Neural progenitor cell (in vitro differentiated cells): ENCODE measurements at regions not wholly inside any gene's neighbourhood (a gene's known extent, or its start where the extent isn't known, plus 50 kb on each side); places are given as distances from the start of the nearest gene placed in this dataset.
"Not testable (repeated sequence)": the region's sequence is repeated elsewhere in the genome, so short reads cannot be mapped to it uniquely, and the experiment has no call there.

Source experiments
- DNase-seq: peaks from one replicate; pipeline ENCODE4 v3.0.0-alpha.2; 2016; ENCODE audit warnings: low spot score
- H2AFZ ChIP-seq: fragments of 200-600 bp; sonication (generic); replicated peaks from 2 replicates; pipeline ENCODE4 v1.6.1; 2016; ENCODE audit warnings: antibody characterized with exemption
- H3F3A ChIP-seq: fragments of 200-600 bp; sonication (generic); 2 replicates; pipeline ENCODE4 v1.6.1; 2016; ENCODE audit warnings: antibody characterized with exemption, low read depth
- H3K27ac ChIP-seq: fragments of 200-600 bp; sonication (generic); 2 replicates; pipeline ENCODE4 v1.5.1; 2016; ENCODE audit warnings: mild to moderate bottlenecking
- H3K27me3 ChIP-seq: fragments of 200-600 bp; sonication (generic); 2 replicates; pipeline ENCODE4 v1.6.1; 2016; ENCODE audit warnings: mild to moderate bottlenecking, moderate library complexity
- H3K36me3 ChIP-seq: fragments of 200-600 bp; sonication (generic); 2 replicates; pipeline ENCODE4 v1.5.1; 2016
- H3K4me1 ChIP-seq: fragments of 200-600 bp; sonication (generic); 2 replicates; pipeline ENCODE4 v1.6.1; 2016; ENCODE audit warnings: mixed run types
- H3K4me2 ChIP-seq: fragments of 200-600 bp; sonication (generic); 2 replicates; pipeline ENCODE4 v1.6.1; 2016
- H3K4me3 ChIP-seq: fragments of 200-600 bp; sonication (generic); 2 replicates; pipeline ENCODE4 v1.5.1; 2016
- H3K79me2 ChIP-seq: fragments of 200-600 bp; sonication (generic); 2 replicates; pipeline ENCODE4 v1.6.1; 2016; ENCODE audit warnings: low read depth
- H3K9ac ChIP-seq: fragments of 200-600 bp; sonication (generic); 2 replicates; pipeline ENCODE4 v1.6.1; 2016
- H3K9me3 ChIP-seq: fragments of 200-600 bp; sonication (generic); 2 replicates; pipeline ENCODE4 v1.5.1; 2016; ENCODE audit warnings: low read depth
- H4K20me1 ChIP-seq: fragments of 200-600 bp; sonication (generic); 2 replicates; pipeline ENCODE4 v1.6.1; 2016; ENCODE audit warnings: low read depth
- H3K27ac Mint-ChIP-seq: 3 replicates; pipeline ENCODE4 v1.8.0; 2021; ENCODE audit warnings: mixed read lengths
- H3K27me3 Mint-ChIP-seq: 2 replicates; pipeline ENCODE4 v1.8.0; 2022; ENCODE audit warnings: low read depth, mild to moderate bottlenecking, inconsistent platforms, moderate library complexity, mixed read lengths; ENCODE audit not compliant: insufficient read depth
- H3K36me3 Mint-ChIP-seq: 3 replicates; pipeline ENCODE4 v1.8.0; 2021; ENCODE audit warnings: mixed read lengths
- H3K4me1 Mint-ChIP-seq: 3 replicates; pipeline ENCODE4 v1.8.0; 2021; ENCODE audit warnings: mixed read lengths
- H3K4me3 Mint-ChIP-seq: 3 replicates; pipeline ENCODE4 v1.8.0; 2021; ENCODE audit warnings: mild to moderate bottlenecking, moderate library complexity, mixed read lengths
- H3K9me3 Mint-ChIP-seq: 3 replicates; pipeline ENCODE4 v1.8.0; 2020; ENCODE audit warnings: mixed read lengths
- EZH2 ChIP-seq: fragments of 200-600 bp; sonication (generic); IDR thresholded peaks from 2 replicates; pipeline ENCODE4 v1.6.1; 2017; ENCODE audit warnings: antibody characterized with exemption, mild to moderate bottlenecking, moderate library complexity
- EZH2phosphoT487 ChIP-seq: fragments of 200-600 bp; sonication (generic); IDR thresholded peaks from 2 replicates; pipeline ENCODE4 v1.6.1; 2017; ENCODE audit warnings: antibody characterized with exemption
- TF ChIP-seq, protein P1 (sequence below): fragments of 200-600 bp; sonication (generic); IDR thresholded peaks from 2 replicates; pipeline ENCODE4 v1.5.1; 2017; ENCODE audit warnings: antibody characterized with exemption, mild to moderate bottlenecking

GRCh38 chrX:2554891-2555290, 54.1 kb upstream of the DHRSX start:
- Histone ChIP-seq H3K9ac (no peak overlapping the region), H3K27ac (no peak overlapping the region), H3K36me3 (no peaks in the 10 kb centered on the region), H3K4me2 (no peak overlapping the region), H2AFZ (no peak overlapping the region), H4K20me1 (no peaks in the 10 kb centered on the region), H3K9me3 (no peaks in the 10 kb centered on the region), H3K4me3 (no peak overlapping the region), H3K4me1 (peaks cover 13% of the 10 kb centered on the region), H3K79me2 (no peaks in the 10 kb centered on the region), H3K27me3 (no peaks in the 10 kb centered on the region), H3F3A (no peaks in the 10 kb centered on the region)
- no peak overlapping the region for H3K4me3 Mint-ChIP-seq
- H3K9me3 Mint-ChIP-seq = peaks cover 16% of the 10 kb centered on the region
- DNase-seq = no peak
- peaks cover 15% of the 10 kb centered on the region for H3K4me1 Mint-ChIP-seq
- peaks cover 6% of the 10 kb centered on the region for H3K27me3 Mint-ChIP-seq
- no peak for TF ChIP-seq EZH2phosphoT487
- TF ChIP-seq, protein P1, sequence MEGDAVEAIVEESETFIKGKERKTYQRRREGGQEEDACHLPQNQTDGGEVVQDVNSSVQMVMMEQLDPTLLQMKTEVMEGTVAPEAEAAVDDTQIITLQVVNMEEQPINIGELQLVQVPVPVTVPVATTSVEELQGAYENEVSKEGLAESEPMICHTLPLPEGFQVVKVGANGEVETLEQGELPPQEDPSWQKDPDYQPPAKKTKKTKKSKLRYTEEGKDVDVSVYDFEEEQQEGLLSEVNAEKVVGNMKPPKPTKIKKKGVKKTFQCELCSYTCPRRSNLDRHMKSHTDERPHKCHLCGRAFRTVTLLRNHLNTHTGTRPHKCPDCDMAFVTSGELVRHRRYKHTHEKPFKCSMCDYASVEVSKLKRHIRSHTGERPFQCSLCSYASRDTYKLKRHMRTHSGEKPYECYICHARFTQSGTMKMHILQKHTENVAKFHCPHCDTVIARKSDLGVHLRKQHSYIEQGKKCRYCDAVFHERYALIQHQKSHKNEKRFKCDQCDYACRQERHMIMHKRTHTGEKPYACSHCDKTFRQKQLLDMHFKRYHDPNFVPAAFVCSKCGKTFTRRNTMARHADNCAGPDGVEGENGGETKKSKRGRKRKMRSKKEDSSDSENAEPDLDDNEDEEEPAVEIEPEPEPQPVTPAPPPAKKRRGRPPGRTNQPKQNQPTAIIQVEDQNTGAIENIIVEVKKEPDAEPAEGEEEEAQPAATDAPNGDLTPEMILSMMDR = no peak
- TF ChIP-seq EZH2 = no peak
- H3K27ac Mint-ChIP-seq = no peak overlapping the region
- H3K36me3 Mint-ChIP-seq = no peaks in the 10 kb centered on the region

GRCh38 chrX:2554066-2554465, 53.3 kb upstream of the DHRSX start:
- not testable (repeated sequence) for H3K36me3 ChIP-seq, H2AFZ ChIP-seq, H3F3A ChIP-seq, H3K27me3 Mint-ChIP-seq, H3K9me3 ChIP-seq, DNase-seq, H3K4me3 ChIP-seq, H3K9ac ChIP-seq, H4K20me1 ChIP-seq, H3K4me3 Mint-ChIP-seq, H3K4me2 ChIP-seq, H3K79me2 ChIP-seq, H3K36me3 Mint-ChIP-seq, H3K27ac Mint-ChIP-seq, H3K27me3 ChIP-seq, H3K27ac ChIP-seq
- Mint-ChIP-seq H3K9me3 (peaks cover 16% of the 10 kb centered on the region), H3K4me1 (peaks cover 24% of the 10 kb centered on the region)
- peaks cover 19% of the 10 kb centered on the region for H3K4me1 ChIP-seq

- peak overlapping the region; percentile 57 for H3K27ac ChIP-seq
- no peak overlapping the region for H3K4me2 ChIP-seq
Observed at GRCh38 chrX:2552621-2553201, 51.9 kb upstream of the DHRSX start.

More at GRCh38 chrX:2552621-2553201, 51.9 kb upstream of the DHRSX start:
- H3K36me3 Mint-ChIP-seq = no peaks in the 10 kb centered on the region
- no peak overlapping the region for H3K4me3 Mint-ChIP-seq
- H3K27me3 ChIP-seq = no peaks in the 10 kb centered on the region
- TF ChIP-seq EZH2phosphoT487 (no peak), EZH2 (no peak)
- TF ChIP-seq, protein P1 = no peak
- H3K9ac ChIP-seq = no peak overlapping the region
- peak overlapping the region; percentile 44 for H2AFZ ChIP-seq
- DNase-seq = no peak
- H3K79me2 ChIP-seq = no peaks in the 10 kb centered on the region
- peaks cover 6% of the 10 kb centered on the region for H3K27me3 Mint-ChIP-seq
- H3K27ac Mint-ChIP-seq = no peak overlapping the region
- peaks cover 16% of the 10 kb centered on the region for H3K9me3 Mint-ChIP-seq
- peaks cover 19% of the 10 kb centered on the region for H3K4me1 ChIP-seq
- no peak overlapping the region for H3K4me3 ChIP-seq
- peaks cover 31% of the 10 kb centered on the region for H3K4me1 Mint-ChIP-seq
- H3K36me3 ChIP-seq = no peaks in the 10 kb centered on the region
- H4K20me1 ChIP-seq = no peaks in the 10 kb centered on the region
- H3K9me3 ChIP-seq = no peaks in the 10 kb centered on the region
- H3F3A ChIP-seq = peaks cover 6% of the 10 kb centered on the region
